HEK293 (cell line): ENCODE measurements at regions not wholly inside any gene's neighbourhood (a gene's known extent, or its start where the extent isn't known, plus 50 kb on each side); places are given as distances from the start of the nearest gene placed in this dataset.

Experiments
- CTCF ChIP-seq: fragments of 450-650 bp; formaldehyde crosslinking; IDR thresholded peaks from 2 replicates; pipeline ENCODE4 v1.5.1; 2016; ENCODE audit warnings: missing biosample characterization, missing genetic modification characterization
- KLF1 ChIP-seq: fragments of 450-650 bp; formaldehyde crosslinking; IDR thresholded peaks from 2 replicates; pipeline ENCODE4 v1.5.1; 2016; ENCODE audit warnings: missing biosample characterization, missing genetic modification characterization
- KLF17 ChIP-seq: fragments of 450-650 bp; formaldehyde crosslinking; IDR thresholded peaks from 2 replicates; pipeline ENCODE4 v1.5.1; 2016; ENCODE audit warnings: missing biosample characterization, missing genetic modification characterization
- KLF9 ChIP-seq: fragments of 450-650 bp; formaldehyde crosslinking; IDR thresholded peaks from 2 replicates; pipeline ENCODE4 v1.5.1; 2016; ENCODE audit warnings: missing biosample characterization, missing genetic modification characterization, low read depth
- YY1 ChIP-seq: fragments of 450-650 bp; formaldehyde crosslinking; IDR thresholded peaks from 2 replicates; pipeline ENCODE4 v1.5.1; 2018; ENCODE audit warnings: missing biosample characterization, missing genetic modification characterization
- ZBTB10 ChIP-seq: fragments of 450-650 bp; formaldehyde crosslinking; IDR thresholded peaks from 2 replicates; pipeline ENCODE4 v1.5.1; 2016; ENCODE audit warnings: missing biosample characterization, missing genetic modification characterization
- ZNF146 ChIP-seq: fragments of 450-650 bp; formaldehyde crosslinking; IDR thresholded peaks from 2 replicates; pipeline ENCODE4 v1.5.1; 2016; ENCODE audit warnings: missing biosample characterization, missing genetic modification characterization
- ZNF580 ChIP-seq: fragments of 450-650 bp; formaldehyde crosslinking; IDR thresholded peaks from 2 replicates; pipeline ENCODE4 v1.5.1; 2016; ENCODE audit warnings: missing biosample characterization, missing genetic modification characterization

GRCh38 chr15:98051734-98052133 is 91.2 kb downstream of the ARRDC4 start:
- no peak for TF ChIP-seq CTCF
- TF ChIP-seq KLF1 (tag by site-specific recombination), result no peak
- no peak for TF ChIP-seq KLF17 (tag by site-specific recombination)
- TF ChIP-seq ZNF580 (tag by site-specific recombination), result no peak
- TF ChIP-seq ZNF146 (tag by site-specific recombination), result no peak
- TF ChIP-seq ZBTB10 (tag by site-specific recombination), result no peak
- no peak for TF ChIP-seq KLF9 (tag by site-specific recombination)
- no peak for TF ChIP-seq YY1
